ENCODE measurements at regions not wholly inside any gene's neighbourhood (a gene's known extent, or its start where the extent isn't known, plus 50 kb on each side); places are given as distances from the start of the nearest gene placed in this dataset.
A peak's percentile ranks its signal among the peaks of the same experiment; 100 is the strongest.

- Mint-ChIP-seq H3K4me1 (peaks cover 4% of the 10 kb centered on the region), H3K27ac (no peak overlapping the region), H3K36me3 (ENCODE audit: low read depth) (no peaks in the 10 kb centered on the region), H3K9me3 (no peaks in the 10 kb centered on the region), H3K27me3 (no peaks in the 10 kb centered on the region), H3K4me3 (no peak overlapping the region)
- DNase-seq: no peak
- TF ChIP-seq CTCF (IDR thresholded peaks at IDR 0.05): no peak
- ChIA-PET POLR2A (no interaction called here), CTCF (interaction anchor here (3.6 kb wide), 1 partner anchor 17 kb away, joined by 16 read pairs; no protein-coding TSS in a partner anchor)
- ATAC-seq (ENCODE audit: low read depth): no peak
- intact Hi-C loops (cut with micrococcal nuclease): no loop called here
Measured at GRCh38 chr13:31927219-31927653, 104.3 kb upstream of the FRY start.

- ChIA-PET POLR2A (no interaction called here), CTCF (interaction anchor here (1.1 to 3.6 kb wide), 2 partner anchors 19 to 498 kb away, joined by 3 to 16 read pairs; no protein-coding TSS in a partner anchor)
- no peak overlapping the region for H3K27ac Mint-ChIP-seq
- H3K27me3 Mint-ChIP-seq: no peaks in the 10 kb centered on the region
- H3K36me3 Mint-ChIP-seq (ENCODE audit: low read depth): no peaks in the 10 kb centered on the region
- H3K4me3 Mint-ChIP-seq: no peak overlapping the region
- H3K9me3 Mint-ChIP-seq: no peaks in the 10 kb centered on the region
- ATAC-seq (ENCODE audit: low read depth) (no peak), DNase-seq (no peak)
- peaks cover 4% of the 10 kb centered on the region for H3K4me1 Mint-ChIP-seq
- intact Hi-C loops (cut with micrococcal nuclease): no loop called here
- no peak for TF ChIP-seq CTCF (IDR thresholded peaks at IDR 0.05)
Measured at GRCh38 chr13:31929031-31929770, 102.4 kb upstream of the FRY start.

- no peak for DNase-seq
- H3K9me3 Mint-ChIP-seq: no peaks in the 10 kb centered on the region
- H3K27me3 Mint-ChIP-seq: no peaks in the 10 kb centered on the region
- intact Hi-C loops (cut with micrococcal nuclease): no loop called here
- no peak overlapping the region for H3K27ac Mint-ChIP-seq
- ATAC-seq (ENCODE audit: low read depth): no peak
- CTCF ChIA-PET: interaction anchor here (0.8 to 1.1 kb wide), 2 partner anchors 20 to 499 kb away, joined by 3 read pairs; no protein-coding TSS in a partner anchor
- H3K36me3 Mint-ChIP-seq (ENCODE audit: low read depth): no peaks in the 10 kb centered on the region
- peaks cover 4% of the 10 kb centered on the region for H3K4me1 Mint-ChIP-seq
- no peak overlapping the region for H3K4me3 Mint-ChIP-seq
- TF ChIP-seq CTCF (IDR thresholded peaks at IDR 0.05): no peak
- POLR2A ChIA-PET: no interaction called here
Measured at GRCh38 chr13:31930490-31930889, 101.1 kb upstream of the FRY start.

- no peaks in the 10 kb centered on the region for H3K9me3 Mint-ChIP-seq
- no peak overlapping the region for H3K4me3 Mint-ChIP-seq
- DNase-seq: no peak
- H3K27ac Mint-ChIP-seq: no peak overlapping the region
- intact Hi-C loops (cut with micrococcal nuclease): no loop called here
- H3K4me1 Mint-ChIP-seq: peaks cover 4% of the 10 kb centered on the region
- CTCF ChIA-PET: interaction anchor here (0.8 to 1.1 kb wide), 2 partner anchors 20 to 21 kb away, joined by 3 read pairs; no protein-coding TSS in a partner anchor
- no peaks in the 10 kb centered on the region for H3K36me3 Mint-ChIP-seq (ENCODE audit: low read depth)
- POLR2A ChIA-PET: no interaction called here
- TF ChIP-seq CTCF (IDR thresholded peaks at IDR 0.05): no peak
- ATAC-seq (ENCODE audit: low read depth): peak; percentile 79
- H3K27me3 Mint-ChIP-seq: no peaks in the 10 kb centered on the region
Measured at GRCh38 chr13:31930901-31931522, 100.6 kb upstream of the FRY start.

- Mint-ChIP-seq H3K27me3 (no peaks in the 10 kb centered on the region), H3K27ac (no peak overlapping the region), H3K4me1 (no peaks in the 10 kb centered on the region), H3K4me3 (no peak overlapping the region), H3K9me3 (no peaks in the 10 kb centered on the region), H3K36me3 (ENCODE audit: low read depth) (no peaks in the 10 kb centered on the region)
- POLR2A ChIA-PET: no interaction called here
- ATAC-seq (ENCODE audit: low read depth): no peak
- no peak for DNase-seq
- TF ChIP-seq CTCF (IDR thresholded peaks at IDR 0.05): no peak
- intact Hi-C loops (cut with micrococcal nuclease): no loop called here
- CTCF ChIA-PET: no interaction called here
Measured at GRCh38 chr13:31937436-31937835, 94.1 kb upstream of the FRY start.
